ENCODE measurements at regions not wholly inside any gene's neighbourhood (a gene's known extent, or its start where the extent isn't known, plus 50 kb on each side); places are given as distances from the start of the nearest gene placed in this dataset.

DNA sequence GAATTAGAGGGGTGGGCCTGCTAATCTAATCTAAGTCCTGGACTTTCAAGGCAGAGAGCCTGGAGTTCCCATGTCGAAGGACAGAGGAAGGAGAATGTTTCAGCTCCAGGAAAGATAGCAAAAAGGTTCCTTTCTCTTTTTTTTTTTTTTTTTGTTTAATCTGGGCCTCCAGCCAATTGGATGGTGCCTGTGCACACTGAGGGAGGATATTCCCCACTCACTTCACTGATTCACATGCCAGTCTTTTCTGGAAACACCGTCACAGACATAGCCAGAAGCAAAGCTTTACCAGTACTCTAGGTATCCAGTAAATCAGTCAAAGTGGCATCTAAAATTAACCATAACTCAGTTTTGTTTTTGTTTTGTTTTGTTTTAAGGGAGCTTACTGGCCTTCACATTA is 721.1 kb downstream of the TENT5A start:
- DNase-seq (ENCODE audit: low spot score), result no peak
- TF ChIP-seq NANOG (IDR thresholded peaks at IDR 0.05; ENCODE audit: borderline replicate concordance) (no peak), ZNF331 (CRISPR knock-in tag; IDR thresholded peaks at IDR 0.05; ENCODE audit: low read depth) (no peak), ZNF114 (CRISPR knock-in tag; IDR thresholded peaks at IDR 0.05) (no peak), CREB1 (CRISPR knock-in tag; IDR thresholded peaks at IDR 0.05; ENCODE audit: low read depth) (no peak), EZH2 (IDR thresholded peaks at IDR 0.05; ENCODE audit: low read depth, unreplicated experiment) (no peak)
- TF ChIP-seq, protein P1, sequence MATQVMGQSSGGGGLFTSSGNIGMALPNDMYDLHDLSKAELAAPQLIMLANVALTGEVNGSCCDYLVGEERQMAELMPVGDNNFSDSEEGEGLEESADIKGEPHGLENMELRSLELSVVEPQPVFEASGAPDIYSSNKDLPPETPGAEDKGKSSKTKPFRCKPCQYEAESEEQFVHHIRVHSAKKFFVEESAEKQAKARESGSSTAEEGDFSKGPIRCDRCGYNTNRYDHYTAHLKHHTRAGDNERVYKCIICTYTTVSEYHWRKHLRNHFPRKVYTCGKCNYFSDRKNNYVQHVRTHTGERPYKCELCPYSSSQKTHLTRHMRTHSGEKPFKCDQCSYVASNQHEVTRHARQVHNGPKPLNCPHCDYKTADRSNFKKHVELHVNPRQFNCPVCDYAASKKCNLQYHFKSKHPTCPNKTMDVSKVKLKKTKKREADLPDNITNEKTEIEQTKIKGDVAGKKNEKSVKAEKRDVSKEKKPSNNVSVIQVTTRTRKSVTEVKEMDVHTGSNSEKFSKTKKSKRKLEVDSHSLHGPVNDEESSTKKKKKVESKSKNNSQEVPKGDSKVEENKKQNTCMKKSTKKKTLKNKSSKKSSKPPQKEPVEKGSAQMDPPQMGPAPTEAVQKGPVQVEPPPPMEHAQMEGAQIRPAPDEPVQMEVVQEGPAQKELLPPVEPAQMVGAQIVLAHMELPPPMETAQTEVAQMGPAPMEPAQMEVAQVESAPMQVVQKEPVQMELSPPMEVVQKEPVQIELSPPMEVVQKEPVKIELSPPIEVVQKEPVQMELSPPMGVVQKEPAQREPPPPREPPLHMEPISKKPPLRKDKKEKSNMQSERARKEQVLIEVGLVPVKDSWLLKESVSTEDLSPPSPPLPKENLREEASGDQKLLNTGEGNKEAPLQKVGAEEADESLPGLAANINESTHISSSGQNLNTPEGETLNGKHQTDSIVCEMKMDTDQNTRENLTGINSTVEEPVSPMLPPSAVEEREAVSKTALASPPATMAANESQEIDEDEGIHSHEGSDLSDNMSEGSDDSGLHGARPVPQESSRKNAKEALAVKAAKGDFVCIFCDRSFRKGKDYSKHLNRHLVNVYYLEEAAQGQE (IDR thresholded peaks at IDR 0.05; ENCODE audit: unreplicated experiment), result no peak
- Mint-ChIP-seq H3K27ac (no peak overlapping the region), H3K4me3 (no peak overlapping the region), H3K4me1 (no peaks in the 10 kb centered on the region), H3K27me3 (ENCODE audit: insufficient read depth, low read depth, poor library complexity) (no peaks in the 10 kb centered on the region), H3K36me3 (ENCODE audit: low read depth) (no peaks in the 10 kb centered on the region), H3K9me3 (peaks cover 6% of the 10 kb centered on the region)
- Histone ChIP-seq H4K20me1 (replicated peaks; ENCODE audit: insufficient read depth) (no peaks in the 10 kb centered on the region), H3K4me1 (ENCODE audit: insufficient read depth) (no peaks in the 10 kb centered on the region), H3K36me3 (ENCODE audit: insufficient read depth) (no peaks in the 10 kb centered on the region), H3K9me2 (ENCODE audit: insufficient read depth) (0 out of 2 replicates have a peak, but pooled peaks cover 5% of the 10 kb centered on the region), H3K79me2 (replicated peaks; ENCODE audit: insufficient read depth) (no peaks in the 10 kb centered on the region), H3K4me3 (no peak overlapping the region), H3K27me3 (ENCODE audit: insufficient read depth) (no peaks in the 10 kb centered on the region), H3F3A (replicated peaks; ENCODE audit: low read depth) (no peaks in the 10 kb centered on the region), H3K4me2 (no peak overlapping the region), H2AFZ (no peak overlapping the region), H3K27ac (ENCODE audit: low read depth) (no peak overlapping the region)
- no peak for ATAC-seq

DNA sequence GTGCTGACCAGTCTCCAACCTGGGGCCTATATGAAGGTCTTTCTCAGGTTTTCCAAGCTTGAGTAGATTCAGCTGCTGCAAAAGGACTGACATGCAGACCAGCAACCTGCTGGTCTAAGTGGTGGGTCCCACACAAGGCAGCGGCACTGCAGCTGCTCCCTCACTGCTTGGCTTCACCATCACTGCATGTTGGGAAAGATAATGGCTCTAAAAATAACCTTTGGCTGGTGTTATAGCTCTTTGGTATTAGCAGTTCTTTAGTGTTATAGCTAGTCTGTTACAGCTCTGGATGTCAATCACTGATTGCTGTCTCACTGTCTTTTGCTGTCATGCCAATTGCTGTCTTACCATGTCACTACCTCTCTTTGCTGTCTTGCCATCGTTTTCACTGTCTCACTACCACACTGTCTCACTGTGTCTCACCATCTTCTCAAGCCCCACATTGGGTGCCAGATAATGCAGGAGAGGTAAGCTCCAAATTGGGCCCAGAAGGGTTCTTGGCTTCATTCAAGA is 726.4 kb downstream of the TENT5A start:
- Mint-ChIP-seq H3K4me1 (no peaks in the 10 kb centered on the region), H3K9me3 (peaks cover 54% of the 10 kb centered on the region), H3K27me3 (ENCODE audit: insufficient read depth, low read depth, poor library complexity) (peaks cover 1% of the 10 kb centered on the region), H3K27ac (no peak overlapping the region), H3K36me3 (ENCODE audit: low read depth) (peaks cover 24% of the 10 kb centered on the region; the same call in 2 of the 3 replicates), H3K4me3 (no peak overlapping the region)
- Histone ChIP-seq H3K9me2 (ENCODE audit: insufficient read depth) (0 out of 2 replicates have a peak, but pooled peaks cover 3% of the 10 kb centered on the region), H3K36me3 (ENCODE audit: insufficient read depth) (peaks cover 19% of the 10 kb centered on the region; the same call in 1 of the 2 replicates), H3K27ac (ENCODE audit: low read depth) (no peak overlapping the region), H3F3A (replicated peaks; ENCODE audit: low read depth) (no peaks in the 10 kb centered on the region), H4K20me1 (replicated peaks; ENCODE audit: insufficient read depth) (no peaks in the 10 kb centered on the region), H2AFZ (no peak overlapping the region), H3K4me3 (no peak overlapping the region), H3K27me3 (ENCODE audit: insufficient read depth) (no peaks in the 10 kb centered on the region), H3K79me2 (replicated peaks; ENCODE audit: insufficient read depth) (no peaks in the 10 kb centered on the region), H3K4me2 (no peak overlapping the region), H3K4me1 (ENCODE audit: insufficient read depth) (no peaks in the 10 kb centered on the region)
- ATAC-seq, result no peak
- DNase-seq (ENCODE audit: low spot score), result no peak
- no peak for TF ChIP-seq STAT1 (IDR thresholded peaks at IDR 0.05; ENCODE audit: unreplicated experiment)
- TF ChIP-seq, protein P1 (IDR thresholded peaks at IDR 0.05; ENCODE audit: unreplicated experiment), result no peak
- no peak for TF ChIP-seq ZNF331 (CRISPR knock-in tag; IDR thresholded peaks at IDR 0.05; ENCODE audit: low read depth)
- no peak for TF ChIP-seq CREB1 (CRISPR knock-in tag; IDR thresholded peaks at IDR 0.05; ENCODE audit: low read depth)
- TF ChIP-seq, protein P2, sequence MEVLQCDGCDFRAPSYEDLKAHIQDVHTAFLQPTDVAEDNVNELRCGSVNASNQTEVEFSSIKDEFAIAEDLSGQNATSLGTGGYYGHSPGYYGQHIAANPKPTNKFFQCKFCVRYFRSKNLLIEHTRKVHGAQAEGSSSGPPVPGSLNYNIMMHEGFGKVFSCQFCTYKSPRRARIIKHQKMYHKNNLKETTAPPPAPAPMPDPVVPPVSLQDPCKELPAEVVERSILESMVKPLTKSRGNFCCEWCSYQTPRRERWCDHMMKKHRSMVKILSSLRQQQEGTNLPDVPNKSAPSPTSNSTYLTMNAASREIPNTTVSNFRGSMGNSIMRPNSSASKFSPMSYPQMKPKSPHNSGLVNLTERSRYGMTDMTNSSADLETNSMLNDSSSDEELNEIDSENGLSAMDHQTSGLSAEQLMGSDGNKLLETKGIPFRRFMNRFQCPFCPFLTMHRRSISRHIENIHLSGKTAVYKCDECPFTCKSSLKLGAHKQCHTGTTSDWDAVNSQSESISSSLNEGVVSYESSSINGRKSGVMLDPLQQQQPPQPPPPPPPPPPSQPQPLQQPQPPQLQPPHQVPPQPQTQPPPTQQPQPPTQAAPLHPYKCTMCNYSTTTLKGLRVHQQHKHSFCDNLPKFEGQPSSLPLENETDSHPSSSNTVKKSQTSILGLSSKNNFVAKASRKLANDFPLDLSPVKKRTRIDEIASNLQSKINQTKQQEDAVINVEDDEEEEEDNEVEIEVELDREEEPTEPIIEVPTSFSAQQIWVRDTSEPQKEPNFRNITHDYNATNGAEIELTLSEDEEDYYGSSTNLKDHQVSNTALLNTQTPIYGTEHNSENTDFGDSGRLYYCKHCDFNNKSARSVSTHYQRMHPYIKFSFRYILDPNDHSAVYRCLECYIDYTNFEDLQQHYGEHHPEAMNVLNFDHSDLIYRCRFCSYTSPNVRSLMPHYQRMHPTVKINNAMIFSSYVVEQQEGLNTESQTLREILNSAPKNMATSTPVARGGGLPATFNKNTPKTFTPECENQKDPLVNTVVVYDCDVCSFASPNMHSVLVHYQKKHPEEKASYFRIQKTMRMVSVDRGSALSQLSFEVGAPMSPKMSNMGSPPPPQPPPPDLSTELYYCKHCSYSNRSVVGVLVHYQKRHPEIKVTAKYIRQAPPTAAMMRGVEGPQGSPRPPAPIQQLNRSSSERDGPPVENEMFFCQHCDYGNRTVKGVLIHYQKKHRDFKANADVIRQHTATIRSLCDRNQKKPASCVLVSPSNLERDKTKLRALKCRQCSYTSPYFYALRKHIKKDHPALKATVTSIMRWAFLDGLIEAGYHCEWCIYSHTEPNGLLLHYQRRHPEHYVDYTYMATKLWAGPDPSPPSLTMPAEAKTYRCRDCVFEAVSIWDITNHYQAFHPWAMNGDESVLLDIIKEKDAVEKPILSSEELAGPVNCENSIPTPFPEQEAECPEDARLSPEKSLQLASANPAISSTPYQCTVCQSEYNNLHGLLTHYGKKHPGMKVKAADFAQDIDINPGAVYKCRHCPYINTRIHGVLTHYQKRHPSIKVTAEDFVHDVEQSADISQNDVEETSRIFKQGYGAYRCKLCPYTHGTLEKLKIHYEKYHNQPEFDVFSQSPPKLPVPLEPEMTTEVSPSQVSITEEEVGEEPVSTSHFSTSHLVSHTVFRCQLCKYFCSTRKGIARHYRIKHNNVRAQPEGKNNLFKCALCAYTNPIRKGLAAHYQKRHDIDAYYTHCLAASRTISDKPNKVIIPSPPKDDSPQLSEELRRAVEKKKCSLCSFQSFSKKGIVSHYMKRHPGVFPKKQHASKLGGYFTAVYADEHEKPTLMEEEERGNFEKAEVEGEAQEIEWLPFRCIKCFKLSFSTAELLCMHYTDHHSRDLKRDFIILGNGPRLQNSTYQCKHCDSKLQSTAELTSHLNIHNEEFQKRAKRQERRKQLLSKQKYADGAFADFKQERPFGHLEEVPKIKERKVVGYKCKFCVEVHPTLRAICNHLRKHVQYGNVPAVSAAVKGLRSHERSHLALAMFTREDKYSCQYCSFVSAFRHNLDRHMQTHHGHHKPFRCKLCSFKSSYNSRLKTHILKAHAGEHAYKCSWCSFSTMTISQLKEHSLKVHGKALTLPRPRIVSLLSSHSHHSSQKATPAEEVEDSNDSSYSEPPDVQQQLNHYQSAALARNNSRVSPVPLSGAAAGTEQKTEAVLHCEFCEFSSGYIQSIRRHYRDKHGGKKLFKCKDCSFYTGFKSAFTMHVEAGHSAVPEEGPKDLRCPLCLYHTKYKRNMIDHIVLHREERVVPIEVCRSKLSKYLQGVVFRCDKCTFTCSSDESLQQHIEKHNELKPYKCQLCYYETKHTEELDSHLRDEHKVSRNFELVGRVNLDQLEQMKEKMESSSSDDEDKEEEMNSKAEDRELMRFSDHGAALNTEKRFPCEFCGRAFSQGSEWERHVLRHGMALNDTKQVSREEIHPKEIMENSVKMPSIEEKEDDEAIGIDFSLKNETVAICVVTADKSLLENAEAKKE (CRISPR knock-in tag; IDR thresholded peaks at IDR 0.05), result no peak

Measured in GM23338 (cell line).